Stimulated activated CD8-positive, alpha-beta memory T cell treated with anti-CD3 and anti-CD28 coated beads, Interleukin-4, amount 100 ng/mL, for 4 hours (primary cell): ENCODE measurements at regions not wholly inside any gene's neighbourhood (a gene's known extent, or its start where the extent isn't known, plus 50 kb on each side); places are given as distances from the start of the nearest gene placed in this dataset.
"Not testable (repeated sequence)": the region's sequence is repeated elsewhere in the genome, so short reads cannot be mapped to it uniquely, and the experiment has no call there.

Source experiments
- DNase-seq, 2 donors: peaks; one replicate each; pipeline ENCODE4 v3.0.0-alpha.2; 2020; ENCODE audit warnings: low read depth in 2 of 2, low spot score in 1 of 2

DNA sequence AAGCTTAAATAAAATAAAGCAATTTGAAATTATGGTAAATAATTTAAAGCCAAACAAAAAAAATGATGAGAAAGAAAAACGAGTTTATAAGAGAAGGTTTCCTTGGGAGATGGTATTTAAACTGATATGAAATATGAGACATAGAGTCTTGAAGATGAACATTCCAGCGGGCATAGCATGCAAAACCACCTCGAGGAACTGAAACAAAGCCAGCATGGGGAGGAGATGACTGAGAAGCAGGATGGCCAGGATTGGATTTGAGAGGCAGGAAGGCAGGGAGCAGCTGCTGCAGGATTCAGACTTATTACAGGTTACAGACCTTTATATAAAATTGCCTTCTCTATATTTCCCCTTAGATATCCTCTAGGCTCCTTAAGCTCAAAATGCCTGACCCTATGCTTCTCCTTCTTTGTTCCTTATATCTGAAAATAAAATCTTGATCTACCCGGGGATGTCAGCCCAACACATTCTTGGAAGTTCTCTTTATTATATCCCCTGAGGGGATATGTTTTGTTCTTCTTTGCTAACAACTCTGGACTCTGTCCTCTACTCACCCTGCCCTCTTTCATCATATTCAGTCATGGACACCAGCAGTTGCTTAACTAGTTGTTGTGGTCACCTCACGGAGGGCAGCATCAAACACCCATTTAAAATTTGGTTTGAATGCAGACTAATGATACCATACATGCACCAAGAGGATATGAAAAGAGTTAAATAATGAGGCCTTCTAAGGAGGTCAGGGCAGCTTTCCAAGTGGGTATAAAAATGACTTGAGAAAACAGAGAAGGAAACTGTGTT is 719.1 kb upstream of the B3GALT2 start:
- DNase-seq, result no peak

DNA sequence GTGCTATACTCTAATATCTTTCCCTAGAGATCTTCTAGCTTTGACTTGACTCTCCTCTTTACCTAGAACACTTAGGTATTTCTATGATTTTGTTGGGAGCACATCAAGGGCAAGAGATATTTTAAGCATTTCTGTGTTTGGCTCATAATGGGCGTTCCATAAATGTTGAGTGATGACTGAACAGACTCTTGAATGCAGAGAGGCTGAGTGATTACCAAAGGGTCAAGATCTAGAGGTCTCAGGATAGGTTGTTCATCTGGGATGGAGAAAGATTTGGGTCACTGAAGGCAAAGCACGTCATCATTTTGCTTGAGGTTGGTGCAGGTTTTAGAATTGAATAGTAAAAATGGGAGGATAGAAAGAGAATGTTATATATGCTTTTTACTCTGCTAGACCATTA is 705.4 kb upstream of the B3GALT2 start:
- no peak for DNase-seq

DNA sequence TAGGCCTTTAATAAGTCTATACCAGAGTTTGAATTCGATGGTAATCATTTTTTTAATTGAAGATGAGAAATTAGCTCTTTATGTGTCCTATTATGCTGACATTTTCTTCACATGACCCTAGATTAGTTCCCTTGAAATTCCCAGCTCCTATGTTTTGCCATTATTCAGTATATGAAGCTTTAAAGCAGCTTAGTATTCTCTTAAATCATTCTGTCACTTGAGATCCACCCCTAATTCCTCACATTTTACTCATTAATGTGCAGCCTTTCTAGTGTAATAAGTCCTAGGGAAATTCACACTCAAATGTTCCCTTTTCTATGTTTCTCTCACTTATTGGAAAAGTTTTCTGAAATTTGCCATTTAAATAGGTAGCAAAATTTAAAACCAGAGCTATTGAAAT is 704.5 kb upstream of the B3GALT2 start:
- DNase-seq, result no peak

DNA sequence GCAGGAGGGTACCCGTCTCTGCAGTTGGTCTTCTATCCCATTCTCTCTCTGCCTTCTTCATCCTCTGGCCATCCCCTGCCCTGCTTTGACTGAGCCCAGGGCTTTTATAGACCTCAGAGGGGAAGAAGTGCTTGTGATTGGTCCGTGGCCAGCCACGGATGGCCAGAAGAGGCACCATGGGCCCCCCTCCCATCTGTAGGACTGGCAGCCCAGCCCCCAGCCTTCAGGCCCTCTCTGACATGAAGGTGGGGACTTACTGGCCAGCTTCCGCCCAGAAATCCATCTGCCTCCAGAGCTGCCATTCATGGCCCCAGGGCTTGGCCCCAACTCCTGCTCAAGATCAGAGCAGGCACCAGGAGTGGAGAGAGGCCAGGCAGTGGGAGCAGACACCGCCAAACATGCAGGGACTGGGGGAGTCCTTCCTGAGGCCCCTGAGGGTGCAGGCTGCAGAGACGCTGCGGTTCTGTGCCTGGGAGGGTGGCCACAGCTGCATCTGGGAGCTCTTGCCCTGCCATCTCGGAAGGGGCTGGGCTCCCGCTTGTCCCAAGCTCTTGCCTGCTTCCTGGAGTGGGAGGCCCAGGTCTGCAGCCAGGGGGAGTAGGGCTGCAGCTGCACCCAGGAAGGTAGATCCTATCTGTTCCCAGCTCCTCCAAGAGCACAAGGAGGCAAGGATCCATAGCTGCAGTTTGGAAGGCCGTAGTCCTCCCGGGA is 698.6 kb upstream of the B3GALT2 start:
- no peak for DNase-seq

DNA sequence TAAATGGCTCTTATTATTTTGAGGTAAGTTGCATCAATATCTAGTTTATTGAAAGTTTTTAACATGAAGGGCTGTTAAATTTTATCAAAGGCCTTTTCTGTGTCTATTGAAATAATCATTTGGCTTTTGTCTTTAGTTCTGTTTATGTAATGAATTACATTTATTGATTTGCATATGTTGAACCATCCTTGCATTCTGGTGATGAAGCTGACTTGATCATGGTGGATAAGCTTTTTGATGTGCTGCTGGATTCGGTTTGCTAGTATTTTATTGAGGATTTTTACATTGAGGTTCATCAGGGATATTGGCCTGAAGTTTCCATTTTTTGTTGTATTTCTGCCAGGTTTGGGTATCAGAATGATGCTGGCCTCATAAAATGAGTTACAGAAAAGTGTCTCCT is 691.5 kb upstream of the B3GALT2 start:
- not testable (repeated sequence) for DNase-seq

DNA sequence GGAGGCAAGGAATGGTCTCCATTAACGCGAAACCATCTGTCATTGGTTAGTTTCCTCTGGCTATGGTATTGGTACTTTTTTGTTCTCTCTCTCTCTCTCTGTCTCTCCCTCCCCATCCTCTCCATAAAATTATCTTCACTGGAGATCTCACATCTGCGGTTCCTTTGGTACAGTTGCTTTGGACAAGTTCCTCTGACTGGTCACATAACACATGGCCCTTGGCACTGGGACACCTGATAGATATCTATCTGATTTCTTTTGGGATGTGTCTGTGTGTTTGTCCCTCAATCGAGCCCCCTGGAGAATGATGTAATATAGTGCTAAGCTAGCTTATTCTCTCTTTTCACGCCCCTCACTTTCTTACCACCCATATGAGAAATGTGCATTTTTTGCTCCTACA is 682.0 kb upstream of the B3GALT2 start:
- no peak for DNase-seq

DNA sequence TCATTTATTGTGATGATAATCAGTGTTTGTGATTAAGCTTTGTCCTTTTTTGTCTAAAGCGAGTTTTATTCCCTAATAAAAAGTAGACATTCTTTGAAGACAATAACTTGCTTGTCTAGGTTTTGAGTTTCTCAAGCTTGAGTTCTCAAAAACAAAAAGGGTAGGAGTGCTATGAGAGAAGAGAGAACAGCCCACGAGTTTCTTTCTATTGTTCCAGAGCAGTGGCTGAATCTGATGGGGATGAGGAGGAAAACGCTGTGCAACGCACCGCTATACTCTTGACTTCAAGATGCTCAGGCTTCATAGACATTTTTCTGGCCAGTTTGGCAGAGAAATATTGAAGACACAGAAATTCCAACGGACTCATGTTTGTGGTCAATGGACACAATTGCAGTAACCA is 669.8 kb upstream of the B3GALT2 start:
- DNase-seq, result no peak

DNA sequence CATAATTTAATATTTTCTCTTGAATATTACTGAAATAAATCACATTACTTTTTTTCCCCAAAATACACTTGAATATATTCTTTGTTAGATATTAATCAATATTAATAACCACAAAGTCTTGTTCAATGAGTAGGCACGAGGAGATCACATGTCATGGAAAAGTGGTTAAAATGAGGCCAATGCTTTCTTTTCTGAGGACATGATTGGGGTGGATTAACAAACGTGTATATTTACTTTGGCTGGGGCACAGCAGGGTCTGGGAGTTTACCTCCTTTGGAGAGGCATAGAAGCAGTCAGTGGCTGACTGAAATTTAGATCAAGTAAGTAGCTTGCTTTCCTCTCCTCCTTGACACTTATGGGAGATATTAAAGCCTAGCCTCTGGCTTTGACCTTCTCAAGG is 664.3 kb upstream of the B3GALT2 start:
- no peak for DNase-seq

DNA sequence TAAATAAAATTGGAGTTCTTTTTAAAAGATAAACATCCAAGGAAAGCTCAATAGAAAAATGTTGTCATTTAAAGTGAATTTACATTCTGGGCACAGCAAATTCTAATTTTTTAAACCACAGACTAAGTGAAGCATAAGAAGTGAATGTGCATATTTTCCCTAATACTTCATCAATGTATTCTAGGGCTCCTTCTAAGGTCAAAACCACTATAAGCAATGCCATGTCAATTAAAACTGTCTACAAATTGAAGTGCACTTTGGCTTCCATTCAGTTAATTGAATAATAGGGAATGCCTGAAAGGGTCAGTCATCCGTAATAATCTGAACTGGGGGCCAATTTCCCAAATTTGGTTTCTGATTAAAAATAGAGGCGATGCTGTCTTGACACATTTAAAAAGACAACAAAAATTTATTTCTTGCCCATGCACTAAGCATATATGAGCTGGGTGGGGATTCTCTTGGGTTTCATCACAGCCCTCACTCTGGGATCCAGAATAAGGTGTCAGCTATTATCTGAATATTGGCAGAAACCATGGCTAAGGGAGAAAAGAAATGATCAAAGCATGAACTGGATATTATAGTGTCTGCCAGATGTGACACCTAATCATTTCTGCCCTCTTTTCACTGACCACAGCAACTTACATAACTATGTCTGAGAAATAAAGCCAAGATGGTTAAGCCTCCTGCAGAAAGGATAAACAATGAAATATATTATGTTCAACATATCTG is 660.6 kb upstream of the B3GALT2 start:
- DNase-seq, result no peak

DNA sequence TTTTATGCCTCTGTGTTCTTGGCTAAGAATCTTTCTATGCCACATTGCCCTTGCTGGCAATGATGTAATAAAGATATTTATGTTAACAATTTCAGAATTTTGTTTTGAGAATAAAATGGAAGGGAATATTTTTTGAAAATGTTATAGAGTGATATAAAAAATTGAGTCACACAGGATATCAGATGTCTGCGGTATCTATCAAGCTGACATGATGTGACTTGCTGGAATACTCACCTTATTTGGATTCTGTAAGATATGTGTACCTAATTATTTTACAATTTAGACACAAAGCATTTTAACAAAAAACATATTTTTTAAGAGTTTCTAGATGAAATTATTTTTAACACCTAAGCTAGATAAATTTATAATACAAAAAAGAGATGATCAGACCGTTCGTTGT is 660.0 kb upstream of the B3GALT2 start:
- no peak for DNase-seq

DNA sequence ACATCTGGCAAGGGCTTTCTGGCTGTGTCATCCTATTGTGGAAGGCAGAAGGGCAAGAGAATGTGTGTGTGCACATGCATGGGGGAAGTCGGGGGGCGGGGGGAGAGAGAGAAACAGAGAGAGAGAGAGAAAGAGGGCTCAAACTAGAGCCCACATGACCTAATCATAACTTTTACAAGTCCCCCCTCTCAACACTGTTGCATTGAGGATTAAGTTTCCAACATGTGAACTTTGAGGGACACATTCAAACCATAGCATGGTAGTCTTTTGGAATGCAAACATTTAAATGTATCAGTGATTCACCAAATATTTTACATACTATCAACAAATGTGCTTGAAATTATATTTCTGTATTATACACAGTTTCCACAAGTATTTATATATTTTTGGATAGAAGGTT is 655.4 kb upstream of the B3GALT2 start:
- no peak for DNase-seq

DNA sequence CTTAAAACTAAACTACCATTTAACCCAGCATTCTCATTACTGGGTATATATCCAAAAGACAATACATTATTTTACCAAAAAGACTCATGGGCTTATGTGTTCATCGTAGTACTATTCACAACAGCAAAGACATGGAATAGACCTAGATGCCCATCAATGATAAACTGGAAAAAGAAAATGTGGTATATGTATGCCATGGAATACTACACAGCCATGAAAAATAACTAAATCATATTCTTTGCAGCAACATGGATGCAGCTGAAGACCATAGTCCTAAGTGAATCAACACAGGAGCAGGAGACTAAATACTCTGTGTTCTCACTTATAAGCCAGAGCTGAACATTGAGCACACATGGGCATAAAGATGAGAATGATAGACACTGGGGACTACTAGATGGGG is 645.1 kb upstream of the B3GALT2 start:
- no peak for DNase-seq

DNA sequence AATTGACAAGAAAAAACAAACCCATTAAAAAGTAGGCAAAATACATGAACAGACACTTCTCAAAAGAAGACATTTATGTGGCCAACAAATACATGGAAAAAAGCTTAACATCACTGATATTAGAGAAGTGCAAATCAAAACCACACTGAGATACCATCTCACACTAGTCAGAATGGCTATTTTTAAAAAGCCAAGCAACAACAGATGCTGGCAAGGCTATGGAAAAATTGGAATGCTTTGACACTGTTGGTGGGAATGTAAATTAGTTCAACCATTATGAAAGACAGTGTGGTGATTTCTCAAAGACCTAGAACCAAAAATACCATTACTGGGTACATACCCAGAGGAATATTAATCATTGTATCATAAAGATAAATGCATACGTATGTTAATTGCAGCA is 641.1 kb upstream of the B3GALT2 start:
- DNase-seq, result no peak

DNA sequence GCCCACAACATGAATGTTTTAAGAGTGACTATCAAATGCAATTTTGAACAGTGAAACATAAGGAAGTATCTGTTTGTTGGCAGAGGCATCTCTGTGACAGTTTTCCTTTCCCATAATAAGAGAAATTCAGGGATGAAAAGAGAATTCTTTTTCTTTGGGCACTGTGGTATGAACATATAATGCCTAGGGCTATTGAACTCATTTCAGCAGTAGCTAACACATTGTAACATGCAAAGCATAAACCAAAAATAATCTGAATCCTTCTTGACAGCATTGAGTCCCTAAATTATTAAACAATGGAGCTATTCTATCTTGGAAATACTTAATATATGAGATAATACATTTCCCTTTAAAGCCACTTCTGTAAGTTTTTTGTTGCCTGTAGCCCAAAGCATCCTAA is 633.0 kb upstream of the B3GALT2 start:
- DNase-seq, result no peak

DNA sequence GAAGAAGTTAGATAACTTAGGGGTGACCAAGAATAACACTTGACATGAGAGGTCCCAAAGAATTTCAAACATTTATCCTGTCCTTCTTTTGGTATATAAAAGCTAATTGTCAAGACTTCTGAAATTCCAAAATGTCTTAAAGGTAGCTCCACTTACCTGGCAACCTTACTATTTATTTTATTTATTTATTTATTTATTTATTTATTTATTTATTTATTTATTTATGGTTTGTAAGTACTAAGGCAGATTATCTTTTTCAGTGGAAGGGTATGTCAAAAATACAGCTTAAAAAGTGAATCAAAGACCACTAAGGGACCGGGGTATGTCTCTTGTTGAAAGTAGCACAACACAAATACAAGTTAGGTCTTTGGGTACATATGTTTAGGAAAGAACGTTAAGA is 620.8 kb upstream of the B3GALT2 start:
- DNase-seq, result no peak

DNA sequence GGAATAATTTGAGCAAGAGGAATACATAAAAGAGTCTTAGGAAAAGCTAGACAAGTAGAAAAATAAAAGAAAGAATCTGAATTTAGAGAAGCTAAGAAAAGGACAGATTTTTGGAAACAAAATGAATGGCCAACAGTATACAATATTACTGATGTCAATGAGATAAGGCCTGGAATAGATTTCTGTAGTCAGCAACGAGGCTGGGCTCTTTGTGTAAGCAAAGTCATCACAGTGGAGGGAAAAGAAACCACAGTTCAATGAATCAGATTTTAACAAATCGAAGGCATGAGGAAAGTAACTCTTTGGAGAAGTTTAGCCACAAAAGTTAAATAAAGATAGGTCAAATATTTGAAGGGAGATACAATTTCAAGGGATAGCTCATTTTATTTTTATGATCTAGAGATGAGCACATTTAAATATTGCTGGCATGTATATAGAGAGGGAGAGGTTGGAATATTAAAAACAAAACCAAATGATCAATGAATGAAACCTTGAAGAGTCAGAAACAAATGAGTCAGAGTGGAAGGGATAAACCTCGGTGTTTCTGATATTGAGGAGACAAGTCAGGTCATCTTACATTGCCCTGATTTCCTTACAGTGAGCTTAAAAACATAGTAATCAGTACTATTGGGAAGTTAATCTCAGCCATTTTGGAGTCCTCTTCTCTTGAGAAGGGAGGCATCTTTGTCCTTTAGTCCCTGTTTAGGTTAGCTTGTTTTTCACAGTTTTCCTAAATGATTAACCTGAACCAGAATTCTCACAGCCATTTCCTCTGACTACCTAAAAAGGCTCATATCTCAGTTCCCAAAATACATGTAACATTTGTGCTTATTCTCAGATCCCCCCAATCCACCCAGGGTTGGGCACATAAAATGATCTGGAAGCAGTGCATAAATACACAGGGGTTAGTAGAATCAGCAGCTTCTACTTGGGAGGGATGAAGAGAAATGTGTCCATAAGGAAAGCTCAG is 620.0 kb upstream of the B3GALT2 start:
- DNase-seq, result no peak

DNA sequence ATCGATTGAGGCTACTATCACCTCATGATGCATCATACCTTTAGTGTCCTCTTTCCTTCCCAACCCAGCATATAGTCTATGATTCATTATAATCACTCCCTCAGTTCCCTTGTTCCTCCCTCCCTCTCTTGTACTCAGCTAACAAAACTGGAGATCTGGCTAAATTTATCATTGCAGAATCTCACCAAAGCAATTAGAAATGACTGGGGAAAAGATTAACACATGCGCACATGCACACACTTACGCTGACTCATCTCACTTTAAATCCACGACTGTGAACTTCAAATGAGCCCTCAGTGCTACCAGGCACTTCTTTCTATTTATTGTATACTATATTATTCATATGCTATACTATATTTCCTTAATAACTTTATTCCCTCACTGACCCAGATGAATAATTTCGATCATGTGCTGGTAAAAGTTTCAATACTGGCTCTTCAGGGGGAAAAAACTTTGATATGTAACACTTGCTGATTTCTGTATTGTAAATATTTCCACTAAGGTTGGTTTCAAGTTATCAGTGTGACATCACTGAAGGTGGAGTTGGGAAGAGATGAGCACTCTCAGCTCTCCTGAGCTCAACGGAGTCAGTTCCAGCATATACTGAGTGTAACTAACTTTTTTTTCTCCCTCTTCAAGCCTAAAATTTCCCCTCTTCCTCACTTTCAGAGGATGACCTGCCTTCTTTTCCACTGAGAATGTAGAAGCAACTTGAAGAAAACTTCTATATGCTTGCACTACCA is 613.7 kb upstream of the B3GALT2 start:
- DNase-seq, result no peak

DNA sequence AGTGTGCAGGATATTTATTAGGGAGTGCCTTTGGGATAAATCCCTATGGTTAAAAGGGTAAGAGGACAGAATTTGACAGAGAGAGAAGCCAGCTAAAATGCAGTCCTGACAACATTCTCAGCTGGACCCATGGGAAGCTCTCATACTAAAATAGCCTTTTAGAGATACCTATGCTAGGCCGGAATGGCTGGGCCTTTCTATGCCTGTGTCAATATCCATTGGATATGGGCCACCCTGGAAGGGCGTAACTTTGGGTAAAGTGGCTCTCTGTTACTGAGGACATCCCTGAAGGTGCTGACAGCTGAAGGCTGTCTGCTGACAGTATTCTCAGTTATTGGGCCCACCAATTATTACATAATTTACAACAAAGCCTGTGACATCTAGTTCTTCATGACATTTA is 613.0 kb upstream of the B3GALT2 start:
- no peak for DNase-seq

DNA sequence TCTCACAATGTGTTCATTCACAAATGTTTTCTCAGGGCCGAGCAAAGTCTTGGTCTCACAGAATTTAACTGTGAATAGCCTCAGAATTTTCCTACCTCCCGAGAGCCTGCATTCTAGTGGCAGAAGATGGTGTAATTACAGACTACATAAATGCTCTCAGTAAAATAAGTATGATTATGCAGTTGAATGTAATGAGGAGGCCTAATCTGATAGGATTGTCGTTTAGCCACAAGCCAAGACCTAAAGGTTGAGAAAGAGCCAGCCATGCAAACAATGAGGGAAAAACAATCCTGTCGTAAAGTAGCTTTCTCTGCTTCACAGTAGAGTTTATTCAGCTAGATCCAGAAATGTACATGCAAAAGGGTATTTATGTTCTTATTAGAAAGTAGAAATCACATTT is 607.8 kb upstream of the B3GALT2 start:
- no peak for DNase-seq

DNA sequence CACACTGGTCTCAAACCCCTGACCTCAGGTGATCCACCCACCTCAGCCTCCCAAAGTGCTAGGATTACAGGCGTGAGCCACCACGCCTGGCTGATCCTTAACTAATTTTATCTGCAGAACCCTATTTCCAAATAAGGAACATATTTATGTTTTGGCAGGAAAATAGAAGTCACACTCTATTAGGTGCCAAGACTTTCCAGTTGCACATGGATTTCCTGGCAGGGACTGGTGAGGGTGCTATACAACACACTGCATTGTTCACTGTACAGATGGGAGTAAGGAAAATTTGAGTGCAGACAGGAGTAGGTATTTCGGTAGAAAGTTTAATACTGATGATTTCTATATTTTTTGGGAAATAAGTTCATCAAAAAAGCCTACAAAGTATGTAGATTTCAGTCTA is 605.3 kb upstream of the B3GALT2 start:
- no peak for DNase-seq
